Activated effector memory CD4-positive, alpha-beta T cell treated with Interleukin-2 at 50 U/mL for 16 hours (primary cell): ENCODE measurements at regions not wholly inside any gene's neighbourhood (a gene's known extent, or its start where the extent isn't known, plus 50 kb on each side); places are given as distances from the start of the nearest gene placed in this dataset.
"Not testable (repeated sequence)": the region's sequence is repeated elsewhere in the genome, so short reads cannot be mapped to it uniquely, and the experiment has no call there.

Experiments used
- DNase-seq: peaks from one replicate; pipeline ENCODE4 v3.0.0-alpha.2; 2020

DNA sequence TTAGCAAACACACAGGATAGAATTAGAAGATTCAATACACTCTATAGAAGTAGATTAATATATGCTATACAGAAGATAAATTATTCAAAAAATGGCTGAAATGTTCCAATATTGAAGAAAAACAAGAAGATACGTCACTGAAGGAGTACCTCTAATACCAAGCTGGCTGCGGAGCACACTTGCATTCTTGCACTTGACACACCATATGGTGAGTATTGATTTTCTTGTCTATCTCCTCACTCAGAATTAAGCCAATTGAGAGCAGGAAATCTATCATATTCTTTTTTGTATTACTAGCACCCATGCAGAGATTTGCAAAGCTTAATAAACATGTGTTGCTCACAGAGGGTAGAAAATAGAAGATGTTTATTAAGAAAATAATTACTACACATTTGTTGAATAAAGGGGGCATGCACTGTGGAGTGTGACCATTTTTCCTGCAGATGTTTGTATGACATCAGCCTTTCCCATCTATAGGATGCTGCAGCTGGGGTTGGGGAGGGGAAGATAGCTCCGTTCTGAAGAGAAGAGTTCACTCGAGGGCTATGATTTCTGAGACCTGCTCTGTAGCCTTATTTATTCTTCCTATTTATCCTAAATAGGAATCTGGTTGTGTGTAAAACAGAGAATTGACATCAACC is 318.1 kb downstream of the HHIPL2 start:
- DNase-seq = no peak

DNA sequence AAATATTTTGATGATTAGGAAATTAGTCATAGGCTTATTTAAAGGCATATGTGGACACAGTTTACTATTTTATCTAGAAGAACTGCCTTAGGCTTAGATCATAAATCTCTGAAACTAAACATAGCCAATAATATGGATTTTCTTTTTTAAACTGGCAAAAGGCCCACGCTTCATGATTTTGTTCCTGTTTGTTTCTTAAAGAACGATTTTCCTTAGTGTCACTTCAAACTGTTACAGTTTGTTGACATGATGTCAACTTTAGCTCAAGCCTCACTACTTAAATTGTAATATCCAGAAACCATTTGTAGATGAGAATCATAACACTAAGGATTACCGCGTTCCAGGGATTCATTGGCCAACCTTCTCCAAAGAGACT is 322.6 kb downstream of the HHIPL2 start:
- DNase-seq = no peak

DNA sequence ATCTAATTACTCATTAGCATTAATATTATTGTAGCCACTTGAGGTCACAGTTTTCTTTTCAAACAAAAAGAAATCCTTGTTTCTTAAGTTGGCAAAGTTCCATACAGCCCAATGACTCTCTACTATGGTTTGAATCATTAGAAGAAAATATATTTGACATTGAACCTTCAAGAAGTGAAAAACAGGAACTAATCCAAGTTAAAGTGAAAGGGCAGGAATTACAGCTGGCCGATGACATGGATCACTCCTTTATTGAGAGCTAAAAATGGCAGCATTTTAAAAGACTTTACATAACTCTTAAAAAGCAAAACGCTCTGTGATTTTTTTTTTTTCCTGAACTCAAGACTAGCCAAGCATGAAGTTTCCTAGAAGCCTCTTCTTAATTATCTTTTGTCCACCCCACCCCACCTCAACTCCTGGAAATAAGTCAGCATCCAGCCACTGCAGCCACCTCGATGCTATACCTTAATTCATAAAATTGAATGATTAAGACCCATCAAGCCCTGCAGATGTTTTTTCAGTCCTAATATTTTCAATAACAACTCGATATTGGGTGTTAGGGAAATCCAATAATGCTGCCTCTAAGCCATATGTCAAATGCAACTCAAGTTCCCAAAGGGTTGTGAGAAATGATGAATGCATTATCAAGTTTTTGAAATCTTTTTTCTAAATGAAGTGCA is 323.1 kb downstream of the HHIPL2 start:
- DNase-seq = no peak

DNA sequence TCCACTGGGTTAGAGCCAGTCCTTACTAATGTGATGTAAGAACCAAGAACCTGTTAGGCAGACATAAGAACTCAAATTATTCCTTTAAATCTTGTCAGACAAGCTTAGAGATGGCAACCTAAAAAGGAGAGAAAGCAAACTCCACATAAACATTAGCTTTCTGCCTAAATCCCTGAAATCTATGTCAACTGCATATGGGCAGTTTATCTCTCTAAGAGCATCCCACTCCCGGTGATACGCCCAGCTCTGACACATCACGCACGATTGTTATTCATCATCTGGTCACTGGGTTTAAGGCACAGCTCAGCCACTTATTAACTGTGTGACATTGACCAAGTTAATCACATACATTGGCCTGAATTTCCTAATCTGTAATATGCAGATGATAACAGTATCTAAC is 323.7 kb downstream of the HHIPL2 start:
- no peak for DNase-seq

DNA sequence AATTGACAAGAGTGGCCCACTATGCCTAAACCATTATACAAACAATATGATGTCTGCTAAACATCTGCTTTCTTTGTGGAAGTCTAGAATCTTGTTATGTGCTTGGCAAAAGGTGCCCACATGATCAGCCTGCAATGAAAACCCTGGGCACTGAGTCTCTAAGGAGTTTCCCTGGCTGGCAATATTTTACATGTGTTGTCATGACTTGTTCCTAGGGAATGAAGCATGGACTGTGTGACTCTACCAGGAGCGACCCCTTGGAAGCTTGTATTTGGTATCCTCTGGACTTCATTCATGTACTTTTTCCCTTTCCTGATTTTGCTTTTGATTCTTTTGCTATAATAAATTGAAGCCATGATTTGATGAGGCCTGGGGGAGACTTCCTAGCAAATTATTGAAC is 324.9 kb downstream of the HHIPL2 start:
- no peak for DNase-seq

DNA sequence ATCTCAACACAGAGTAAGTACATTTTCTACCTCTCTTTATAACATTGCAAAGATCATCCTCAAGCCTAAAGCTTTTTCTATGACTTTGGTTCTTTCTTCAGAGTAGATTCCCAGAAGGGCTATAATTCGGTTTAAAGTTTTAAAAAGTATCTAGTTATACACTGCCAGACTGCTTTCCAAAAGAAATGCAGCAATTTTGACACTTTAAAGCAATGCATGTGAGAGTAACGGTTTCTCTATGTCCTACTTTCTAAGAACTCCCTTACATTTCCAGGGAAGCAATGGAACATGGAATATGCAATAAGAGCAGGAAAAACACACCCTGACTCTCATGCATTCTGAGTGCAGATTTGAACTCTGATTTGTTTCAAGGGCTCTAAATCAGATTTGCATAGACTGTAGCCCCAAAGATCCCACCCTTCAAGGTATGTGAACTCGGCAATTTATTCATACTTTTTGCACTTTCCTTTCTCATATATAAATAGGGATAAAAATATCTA is 331.6 kb downstream of the HHIPL2 start:
- no peak for DNase-seq

DNA sequence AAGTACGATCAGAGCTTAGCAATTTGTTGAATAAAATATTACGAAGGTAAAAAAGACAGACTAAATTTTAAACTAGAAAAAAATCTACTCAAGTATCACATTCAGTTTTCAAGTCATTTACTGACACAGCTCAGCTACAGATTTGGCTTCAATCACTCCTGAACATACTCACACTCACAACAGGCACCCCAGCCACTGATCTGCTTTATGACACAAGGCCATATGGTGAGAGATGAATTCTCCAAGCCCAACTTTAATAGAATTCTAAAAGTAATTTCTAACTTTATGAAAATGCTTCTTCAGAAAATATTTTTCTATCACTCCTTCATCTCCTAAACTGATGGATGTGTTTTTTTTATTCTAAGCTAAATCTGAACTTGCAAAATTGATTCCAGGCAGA is 337.1 kb downstream of the HHIPL2 start:
- DNase-seq = no peak

DNA sequence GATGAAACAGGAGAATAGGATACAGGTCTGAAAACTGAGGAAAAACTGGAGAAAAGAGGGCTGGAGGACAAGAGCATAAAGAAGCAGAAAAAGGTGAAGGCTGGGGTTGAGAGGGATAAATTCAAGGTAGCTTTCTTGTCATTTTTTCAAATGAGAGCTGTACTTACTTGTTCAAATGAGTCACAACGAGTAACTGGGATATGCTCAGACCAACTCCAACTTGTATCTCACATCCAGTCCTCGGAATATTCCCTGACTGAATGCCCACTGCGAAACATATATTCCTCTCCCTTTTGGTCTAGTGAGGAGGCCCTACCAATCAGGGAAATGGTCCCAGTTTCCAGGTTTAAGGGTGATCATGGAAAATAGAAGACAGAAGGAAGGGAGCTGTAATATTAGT is 343.4 kb downstream of the HHIPL2 start:
- no peak for DNase-seq

DNA sequence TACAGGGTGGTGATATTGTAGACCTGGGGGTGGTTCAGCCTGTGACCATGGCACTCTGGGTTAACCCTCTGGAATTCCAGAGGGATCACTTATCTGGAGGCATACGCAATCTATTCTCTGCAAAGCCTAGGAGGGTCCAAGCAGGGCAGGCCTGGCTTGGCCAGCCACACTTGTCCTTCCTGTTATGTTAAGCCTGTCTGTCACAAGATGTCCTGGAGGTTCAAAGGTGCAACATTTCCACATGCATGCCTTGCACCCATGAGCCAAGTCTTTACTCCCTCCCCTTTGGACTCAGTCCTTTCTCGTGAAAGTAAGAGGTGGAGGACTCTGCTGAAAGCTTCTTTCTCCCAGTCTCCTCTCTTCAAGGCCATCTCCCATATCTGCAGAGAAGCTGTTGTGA is 345.1 kb downstream of the HHIPL2 start:
- no peak for DNase-seq

DNA sequence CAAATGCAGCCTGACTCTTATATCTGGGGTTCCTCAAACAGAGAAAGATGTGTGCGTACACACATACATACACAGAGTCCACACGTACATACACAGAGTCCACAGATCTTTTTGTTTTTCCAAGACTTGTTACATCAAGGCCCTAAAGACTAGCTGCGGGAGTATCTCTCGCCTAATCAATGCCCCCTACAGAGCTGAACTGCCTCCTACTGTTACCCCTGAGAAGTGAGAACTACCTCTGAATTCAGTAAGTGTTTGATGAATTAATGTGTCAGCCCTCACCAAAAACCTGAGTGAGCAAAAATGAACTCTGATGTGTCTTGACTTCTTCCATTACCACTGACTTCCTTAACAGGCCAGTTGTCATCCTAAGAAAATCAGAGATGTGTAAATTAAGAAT is 351.2 kb downstream of the HHIPL2 start:
- DNase-seq = no peak

DNA sequence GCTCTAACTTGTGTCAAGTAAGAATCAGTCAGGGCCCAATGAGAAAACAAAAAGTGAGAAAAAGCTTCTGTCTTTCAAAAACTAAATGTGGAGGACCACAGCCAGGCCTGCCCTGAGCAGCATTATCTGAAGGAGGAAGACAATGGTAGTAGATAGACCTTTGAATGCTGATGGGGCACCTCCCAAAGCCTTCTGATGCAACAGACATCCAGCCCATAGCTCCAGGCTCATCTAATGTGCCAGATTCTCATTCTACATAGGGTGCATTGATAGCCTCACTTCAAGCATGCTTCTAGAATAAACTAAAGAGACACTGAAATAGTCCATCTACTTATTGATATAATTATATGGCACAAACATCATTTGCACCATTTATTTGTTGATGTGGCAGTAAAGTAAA is 351.6 kb downstream of the HHIPL2 start:
- no peak for DNase-seq

DNA sequence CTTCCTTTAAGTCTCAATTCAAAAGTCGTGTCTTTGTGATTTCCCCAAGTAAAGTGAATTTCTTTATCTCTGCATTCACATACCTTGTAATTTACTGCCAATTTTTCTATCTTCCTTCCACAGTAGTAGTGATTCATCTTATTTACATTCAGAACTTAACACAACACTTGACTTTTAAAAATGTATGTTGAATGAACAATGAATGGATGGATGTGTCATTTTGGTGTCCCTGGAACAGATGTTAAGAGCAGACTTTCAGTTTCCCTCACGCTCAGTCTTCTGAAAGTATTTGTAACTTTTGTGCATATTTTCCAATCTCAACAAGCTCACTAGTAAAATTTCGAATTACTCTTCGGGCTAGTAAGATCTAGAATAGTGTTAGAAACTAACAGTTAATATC is 352.0 kb downstream of the HHIPL2 start:
- DNase-seq = no peak

DNA sequence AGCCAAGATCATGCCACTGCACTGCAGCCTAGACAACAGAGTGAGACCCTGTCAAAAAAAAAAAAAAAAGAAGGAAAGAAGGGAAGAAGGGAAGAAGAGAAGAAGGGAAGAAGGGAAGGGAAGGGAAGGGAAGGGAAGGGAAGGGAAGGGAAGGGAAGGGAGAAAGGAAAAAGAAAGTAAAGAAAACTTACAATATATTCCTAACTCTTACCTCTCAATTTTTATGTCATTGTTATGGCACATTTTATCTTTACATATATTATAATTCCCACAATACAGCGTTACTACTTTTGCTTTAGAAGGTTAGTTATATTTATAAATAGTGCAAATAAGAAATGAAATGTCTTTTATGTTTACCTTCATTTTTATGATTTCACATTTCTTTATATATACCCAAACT is 358.7 kb downstream of the HHIPL2 start:
- no peak for DNase-seq

DNA sequence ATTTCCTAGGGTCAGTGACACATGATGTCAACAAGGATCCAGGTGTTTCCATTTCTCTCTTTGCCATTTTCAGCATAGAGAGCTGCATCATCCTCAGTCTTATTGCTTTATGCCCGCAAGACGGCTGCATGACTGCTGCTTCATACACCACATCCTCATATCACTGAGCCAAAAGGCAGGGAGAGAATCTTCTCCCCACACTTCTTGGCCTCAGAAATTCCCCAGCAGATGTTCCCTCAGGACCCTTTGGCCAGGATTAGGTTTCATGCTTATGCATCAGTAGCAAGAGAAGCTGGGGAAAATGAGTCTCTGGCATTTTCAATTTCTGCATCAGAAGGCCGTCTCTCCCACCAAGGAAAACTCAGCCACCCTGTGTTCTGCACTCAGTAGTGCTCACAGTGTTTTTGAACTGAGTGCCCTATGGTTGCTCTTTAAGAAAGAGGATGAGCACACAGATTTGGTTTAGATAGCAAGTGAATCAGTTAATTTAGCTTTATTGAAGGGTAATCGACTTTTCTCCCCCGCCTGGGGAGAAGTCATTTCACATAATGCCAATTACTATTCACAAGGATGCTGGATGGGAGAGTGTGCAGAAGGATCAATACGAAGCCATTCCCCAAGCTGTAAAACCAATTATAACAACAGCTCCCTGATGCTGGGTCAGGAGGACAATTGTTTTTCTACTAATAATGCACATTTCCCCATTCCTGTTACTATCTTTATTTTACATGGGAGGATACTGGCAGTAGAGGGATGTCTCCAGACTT is 360.2 kb downstream of the HHIPL2 start:
- no peak for DNase-seq

DNA sequence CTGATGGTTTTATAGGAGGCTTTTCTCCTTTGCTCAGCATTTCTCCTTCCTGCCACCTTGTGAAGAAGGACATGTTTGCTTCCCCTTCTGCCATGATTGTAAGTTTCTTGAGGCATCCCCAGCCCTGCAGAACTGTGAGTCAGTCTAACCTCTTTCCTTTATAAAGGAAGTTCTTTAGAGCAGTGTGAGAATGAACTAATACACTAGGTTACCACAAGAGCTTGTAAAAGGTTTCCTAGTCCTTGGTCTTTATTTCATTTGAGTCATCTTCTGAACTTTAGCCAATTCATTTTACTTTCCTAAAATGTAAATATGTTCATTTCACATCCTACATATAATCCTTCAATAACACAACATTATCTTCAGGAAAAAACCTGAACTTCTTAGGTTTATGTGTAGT is 365.3 kb downstream of the HHIPL2 start:
- no peak for DNase-seq

DNA sequence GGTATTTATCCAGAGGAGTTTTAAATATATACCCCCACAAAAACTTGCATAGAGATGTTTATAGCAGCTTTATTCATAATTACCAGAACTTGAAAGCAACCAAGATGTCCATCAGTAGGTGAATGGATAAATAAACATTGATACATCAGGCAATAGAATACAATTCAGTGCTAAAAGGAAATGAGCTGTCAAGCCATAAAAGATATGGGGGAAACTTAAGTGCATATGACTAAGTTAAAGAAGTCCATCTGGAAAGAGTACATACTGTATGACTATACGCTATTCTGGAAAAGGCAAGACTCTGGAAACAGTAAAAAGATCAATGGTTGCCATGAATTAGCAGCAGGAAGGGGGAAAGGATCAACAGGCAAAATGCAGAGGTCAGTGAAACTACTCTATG is 366.7 kb downstream of the HHIPL2 start:
- no peak for DNase-seq

DNA sequence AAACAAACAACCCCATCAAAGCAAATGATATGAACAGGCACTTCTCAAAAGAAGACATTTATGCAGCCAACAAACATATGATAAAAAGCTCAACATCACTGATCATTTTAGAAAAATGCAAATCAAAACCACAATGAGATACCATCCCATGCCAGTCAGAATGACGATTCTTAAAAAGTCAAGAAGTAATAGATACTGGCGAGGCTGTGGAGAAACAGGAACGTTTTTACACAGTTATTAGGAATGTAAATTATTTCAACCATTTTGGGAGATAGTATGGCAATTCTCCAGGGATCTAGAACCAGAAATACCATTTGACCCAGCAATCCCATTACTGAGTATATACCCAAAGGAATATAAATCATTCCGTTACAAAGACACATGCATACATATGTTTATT is 370.4 kb downstream of the HHIPL2 start:
- not testable (repeated sequence) for DNase-seq

DNA sequence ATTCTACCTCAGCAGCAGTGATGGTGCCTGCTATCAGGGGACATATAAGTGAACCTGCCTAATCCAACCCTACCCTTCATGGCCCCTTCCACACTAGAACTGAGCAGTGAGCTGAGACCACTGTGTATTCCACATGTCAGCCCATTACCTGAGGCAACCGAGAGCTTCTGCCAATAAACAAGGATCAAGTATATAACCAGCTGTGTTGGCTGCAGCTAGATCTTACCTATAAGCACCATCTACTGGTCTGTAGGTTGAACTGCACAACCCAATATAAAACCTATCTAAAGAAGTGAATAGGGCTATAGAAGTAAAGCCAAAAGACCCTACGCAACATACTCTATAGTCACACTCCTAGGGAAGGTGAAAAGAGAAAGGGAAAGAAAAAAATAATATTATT is 376.9 kb downstream of the HHIPL2 start:
- no peak for DNase-seq

DNA sequence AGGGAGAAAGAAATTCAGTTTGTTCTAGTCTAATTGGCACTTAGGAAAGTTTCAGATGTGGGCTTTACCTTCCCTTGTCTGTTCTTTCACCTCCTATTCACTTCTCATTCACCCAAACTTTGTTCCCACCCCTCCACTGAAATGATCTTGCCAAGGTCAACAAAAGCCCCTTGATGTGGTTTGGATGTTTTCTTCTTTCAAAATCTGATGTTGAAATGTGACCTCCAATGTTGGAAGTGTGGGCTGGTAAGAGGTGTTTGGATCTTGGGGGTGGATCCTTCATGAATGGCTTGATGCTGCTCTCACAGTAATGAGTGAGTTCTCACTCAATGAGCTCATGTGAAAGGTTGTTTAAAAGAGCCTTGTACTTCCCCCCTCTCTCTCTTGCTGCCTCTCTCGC is 379.3 kb downstream of the HHIPL2 start:
- DNase-seq = no peak

DNA sequence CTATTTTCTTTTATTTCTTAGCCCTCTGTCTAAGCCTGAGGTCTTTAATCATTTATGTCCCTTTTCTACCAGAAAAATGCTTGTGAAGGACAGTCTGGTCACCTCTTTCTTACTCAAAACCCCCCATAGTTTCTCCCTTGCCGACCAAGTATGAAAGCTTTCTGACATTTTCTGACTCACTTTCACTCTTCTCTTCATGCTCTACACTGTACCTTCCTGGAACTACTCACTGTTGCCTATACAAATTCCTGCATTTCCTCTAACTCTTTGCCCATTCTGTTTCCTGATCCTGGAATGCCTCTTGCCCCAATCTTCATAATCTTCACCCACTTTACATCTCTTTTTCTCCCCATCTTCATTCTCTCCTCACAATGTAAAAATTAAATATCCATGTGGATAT is 380.0 kb downstream of the HHIPL2 start:
- no peak for DNase-seq

DNA sequence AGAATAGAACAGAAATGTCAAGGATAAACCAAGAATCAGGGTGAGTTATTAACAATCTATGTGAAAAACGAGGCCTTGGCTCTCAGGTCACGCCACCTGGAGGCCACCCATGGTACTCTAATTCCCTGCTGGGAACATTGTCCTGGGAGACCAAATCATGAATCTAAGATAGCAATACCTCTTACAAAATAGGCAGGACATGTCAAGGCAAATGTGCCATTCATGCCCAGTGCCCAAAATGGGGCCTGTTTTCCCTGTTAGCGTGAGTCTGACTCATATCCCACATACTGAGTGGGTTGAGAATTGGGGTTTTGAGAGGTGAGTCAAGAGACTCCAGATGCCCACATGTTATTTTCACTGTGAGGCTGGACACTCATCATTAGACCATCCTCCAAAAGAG is 380.8 kb downstream of the HHIPL2 start:
- DNase-seq = no peak

DNA sequence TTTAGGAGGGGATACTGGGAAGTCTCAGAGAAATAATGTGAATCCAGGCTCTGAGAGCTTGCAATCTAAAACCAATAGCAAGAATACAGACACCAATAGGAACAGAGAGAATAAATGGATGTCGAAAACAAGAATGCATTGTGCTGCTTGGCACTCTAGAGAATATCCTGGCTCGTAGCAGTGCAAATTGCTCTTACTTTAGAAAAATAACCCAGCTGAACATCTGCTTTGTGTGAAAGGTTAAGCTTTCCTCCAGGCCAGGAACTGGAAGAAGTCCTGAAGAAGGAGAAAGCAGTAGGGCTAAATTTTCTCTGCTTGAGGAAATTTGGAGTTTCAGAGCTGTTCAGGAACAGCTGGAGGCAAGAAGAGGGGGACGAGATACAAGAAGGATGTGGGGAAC is 382.3 kb downstream of the HHIPL2 start:
- no peak for DNase-seq

DNA sequence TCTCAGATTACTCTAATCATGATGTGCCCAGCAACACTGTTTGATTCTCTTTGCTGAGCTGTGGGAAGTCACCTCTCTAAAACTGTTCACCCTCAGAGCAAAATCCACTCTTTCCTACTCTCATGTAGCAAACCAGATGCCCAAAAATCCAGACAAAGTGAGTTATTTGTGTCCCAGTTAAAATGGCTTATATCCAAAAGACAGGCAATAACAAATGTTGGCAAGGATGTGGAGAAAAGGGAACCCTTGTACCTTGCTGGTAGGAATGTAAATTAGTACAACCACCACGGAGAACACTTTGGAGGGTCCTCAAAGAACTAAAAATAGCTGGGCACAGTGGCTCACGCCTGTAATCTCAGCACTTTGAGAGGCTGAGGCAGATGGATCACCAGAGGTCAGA is 384.0 kb downstream of the HHIPL2 start:
- no peak for DNase-seq

DNA sequence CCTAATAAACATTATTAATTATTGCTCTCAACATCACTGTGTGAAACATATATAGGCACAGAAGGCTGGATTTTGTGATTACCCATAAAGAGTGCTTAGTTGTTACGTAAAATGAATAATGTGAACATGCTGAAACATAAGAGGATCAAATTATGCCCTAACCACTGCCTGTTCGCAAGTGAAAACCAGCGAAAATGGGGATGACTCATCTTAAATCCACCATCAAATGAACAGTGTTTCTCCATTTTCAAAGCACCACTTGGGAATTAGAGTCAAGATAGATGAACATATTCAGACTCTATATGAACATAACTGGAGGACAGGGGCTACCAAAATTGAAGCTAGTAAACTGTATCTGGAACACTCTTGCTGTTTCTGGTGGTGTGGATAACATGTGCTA is 386.2 kb downstream of the HHIPL2 start:
- no peak for DNase-seq
